GM19468 (cell line): ENCODE measurements at regions not wholly inside any gene's neighbourhood (a gene's known extent, or its start where the extent isn't known, plus 50 kb on each side); places are given as distances from the start of the nearest gene placed in this dataset.
"Not testable (repeated sequence)": the region's sequence is repeated elsewhere in the genome, so short reads cannot be mapped to it uniquely, and the experiment has no call there.

Experiments
- ATAC-seq: cut with Tn5 transposase; IDR thresholded peaks from one replicate; pipeline ENCODE4 v1.9.1; 2021; ENCODE audit warnings: mild to moderate bottlenecking, moderate library complexity, moderate number of reproducible peaks; ENCODE audit not compliant: unreplicated experiment; ENCODE audit errors: extremely low read depth

DNA sequence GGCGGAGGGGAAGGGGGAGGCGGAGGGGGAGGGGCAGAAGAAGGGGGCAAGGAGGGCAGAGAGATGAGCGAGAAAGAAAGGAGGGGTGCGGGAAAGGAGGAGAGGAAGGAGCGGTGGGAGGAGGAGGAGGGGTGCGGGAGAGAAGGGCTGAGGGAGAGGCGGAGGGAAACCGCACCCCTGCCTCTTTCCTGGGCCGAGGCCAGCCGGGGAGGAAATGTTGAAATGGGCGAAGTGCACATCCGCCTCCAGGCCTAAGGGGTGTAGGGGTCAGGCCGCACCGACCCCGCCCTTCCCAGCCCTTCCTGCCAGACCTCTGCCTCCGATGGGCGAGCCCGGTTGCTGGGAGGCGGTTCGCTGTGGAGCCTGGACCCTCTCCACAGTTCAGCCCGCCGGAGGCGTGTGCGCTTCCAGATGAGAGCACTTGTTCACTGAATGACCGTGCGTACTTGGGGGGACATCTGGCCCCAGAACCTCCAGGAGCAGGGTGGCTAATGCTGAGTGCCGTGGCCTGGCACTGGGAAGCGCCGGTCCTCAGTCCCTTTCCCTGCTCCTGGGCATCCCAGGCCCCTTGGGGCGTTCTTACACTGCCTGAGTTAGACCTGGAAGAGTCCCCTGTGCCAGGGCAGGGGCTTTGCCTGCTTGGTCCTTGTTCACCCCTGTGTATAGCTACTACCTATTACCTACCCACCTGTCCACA lies 110.3 kb upstream of the KLF13 start:
- no peak for ATAC-seq

DNA sequence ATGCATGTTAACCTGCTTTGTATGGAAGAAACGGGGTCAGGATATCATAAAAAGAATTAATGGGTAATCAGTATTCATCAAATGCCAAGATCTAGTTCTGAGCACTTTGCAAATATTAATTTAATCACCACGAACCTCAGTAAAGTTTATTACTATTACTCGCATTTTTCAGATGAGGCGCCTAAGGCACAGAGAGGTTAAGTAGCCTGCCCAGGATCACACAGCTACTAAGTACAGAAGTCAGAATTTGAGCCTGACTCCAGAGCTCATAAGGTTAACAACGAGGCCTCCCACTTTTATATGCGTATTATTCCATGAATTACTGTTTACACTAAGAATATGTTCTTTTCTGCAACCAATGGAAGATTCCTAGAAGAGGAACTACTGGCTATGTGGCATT lies 109.6 kb upstream of the KLF13 start:
- ATAC-seq = no peak

- no peak for ATAC-seq
Observed at GRCh38 chr15:31217566-31218270, 108.9 kb upstream of the KLF13 start.

DNA sequence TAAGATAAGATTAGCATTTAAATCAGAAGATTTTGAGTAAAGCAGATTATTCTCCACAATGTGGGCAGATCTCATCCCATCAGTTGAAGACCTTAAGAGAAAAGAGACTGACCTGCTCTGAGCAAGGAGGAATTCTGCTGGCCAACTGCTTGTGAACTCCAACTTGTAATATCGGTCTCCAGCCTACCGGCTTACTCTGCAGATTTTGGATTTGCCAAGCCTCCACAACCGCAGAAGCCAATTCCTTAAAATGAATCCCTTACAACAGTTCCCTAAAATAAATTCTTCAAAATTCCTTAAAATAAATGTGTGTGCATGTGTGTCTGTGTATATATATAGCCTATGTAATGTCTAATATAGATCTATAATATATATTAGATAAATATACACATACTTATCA lies 107.4 kb upstream of the KLF13 start:
- ATAC-seq = no peak

- ATAC-seq = no peak
Observed at GRCh38 chr15:31221936-31222515, 104.6 kb upstream of the KLF13 start.

DNA sequence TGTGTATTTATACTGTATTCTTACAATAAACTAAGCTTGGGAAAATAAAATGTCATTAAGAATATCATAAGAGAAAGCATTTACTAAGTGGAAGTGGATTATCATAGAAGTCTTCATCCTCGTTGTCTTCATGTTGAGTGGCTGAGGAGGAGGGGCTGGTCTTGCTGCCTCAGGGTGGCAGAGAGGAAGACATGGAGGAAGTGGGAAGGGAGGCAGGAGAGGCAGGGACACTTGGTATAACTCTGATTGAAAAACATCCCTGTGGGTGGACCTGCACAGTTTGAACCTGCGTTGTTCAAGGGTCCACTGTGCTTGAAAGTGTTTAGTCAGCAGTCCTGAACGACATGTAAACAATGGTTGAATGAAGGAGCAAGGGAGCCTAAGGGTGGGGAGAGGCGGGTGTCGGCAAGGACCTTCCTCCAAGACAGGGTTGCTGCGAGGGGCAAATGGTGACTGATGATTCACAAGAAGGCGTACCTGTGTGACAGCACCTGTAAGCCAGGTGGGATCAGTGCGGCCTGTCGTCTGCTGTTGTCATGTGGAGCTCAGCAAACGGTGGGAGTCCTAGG lies 103.8 kb upstream of the KLF13 start:
- ATAC-seq = no peak

DNA sequence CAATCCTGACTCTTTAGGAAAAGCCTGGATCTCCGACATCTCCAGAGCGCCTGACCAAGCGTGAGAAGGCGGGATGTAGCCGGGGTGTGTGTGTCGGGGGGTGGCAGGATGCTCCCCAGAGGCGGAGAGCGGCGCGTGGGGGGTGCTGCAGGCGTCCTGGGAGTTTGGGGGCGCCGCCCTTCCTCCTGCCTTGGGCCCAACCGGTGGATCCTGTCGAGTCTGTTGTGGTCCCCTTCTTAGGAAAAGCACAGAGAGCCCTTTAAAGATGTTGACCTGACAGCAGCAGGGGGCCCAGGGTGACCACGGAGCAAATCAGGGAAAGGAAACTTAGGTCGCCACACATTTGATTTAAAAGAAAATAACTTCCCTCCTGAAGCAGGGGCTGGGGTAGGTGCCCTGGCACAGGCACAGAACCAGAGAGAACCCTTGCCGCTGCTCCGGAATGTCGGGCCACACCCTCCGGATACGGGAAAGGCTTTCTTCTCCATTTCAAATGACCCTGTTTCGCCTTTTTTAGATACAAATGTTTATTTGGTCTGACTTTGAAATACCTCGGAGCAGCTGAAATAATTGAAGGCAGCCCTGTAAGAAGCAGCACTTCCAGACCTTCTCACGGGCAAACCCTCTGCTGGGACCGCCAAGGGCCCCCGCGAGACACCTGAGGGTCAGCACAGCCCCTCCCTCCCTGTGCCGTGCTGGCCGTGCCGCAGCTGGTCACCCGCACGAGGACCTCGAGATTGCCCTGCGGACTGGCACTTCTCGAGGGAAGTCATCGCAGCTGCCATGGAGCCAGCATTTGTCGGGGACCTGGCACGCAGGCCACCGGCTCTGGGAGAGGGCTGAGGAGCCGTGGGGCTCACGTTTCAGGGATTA lies 102.9 kb upstream of the KLF13 start:
- ATAC-seq = no peak

DNA sequence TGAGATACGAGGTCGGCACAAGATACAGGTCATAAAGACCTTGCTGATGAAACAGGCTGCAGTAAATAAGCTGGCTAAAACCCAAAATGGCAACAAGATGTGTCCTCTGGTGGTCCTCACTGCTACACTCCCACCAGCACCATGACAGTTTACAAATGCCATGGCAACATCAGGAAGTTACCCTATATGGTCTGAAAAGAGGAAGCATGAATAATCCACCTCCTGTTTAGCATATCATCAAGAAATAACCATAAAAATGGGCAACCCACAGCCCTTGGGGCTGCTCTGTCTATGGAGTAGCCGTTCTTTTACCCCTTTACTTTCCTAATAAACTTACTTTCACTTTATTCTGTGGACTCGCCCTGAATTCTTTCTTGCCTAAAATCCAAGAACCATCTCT lies 102.0 kb upstream of the KLF13 start:
- not testable (repeated sequence) for ATAC-seq

DNA sequence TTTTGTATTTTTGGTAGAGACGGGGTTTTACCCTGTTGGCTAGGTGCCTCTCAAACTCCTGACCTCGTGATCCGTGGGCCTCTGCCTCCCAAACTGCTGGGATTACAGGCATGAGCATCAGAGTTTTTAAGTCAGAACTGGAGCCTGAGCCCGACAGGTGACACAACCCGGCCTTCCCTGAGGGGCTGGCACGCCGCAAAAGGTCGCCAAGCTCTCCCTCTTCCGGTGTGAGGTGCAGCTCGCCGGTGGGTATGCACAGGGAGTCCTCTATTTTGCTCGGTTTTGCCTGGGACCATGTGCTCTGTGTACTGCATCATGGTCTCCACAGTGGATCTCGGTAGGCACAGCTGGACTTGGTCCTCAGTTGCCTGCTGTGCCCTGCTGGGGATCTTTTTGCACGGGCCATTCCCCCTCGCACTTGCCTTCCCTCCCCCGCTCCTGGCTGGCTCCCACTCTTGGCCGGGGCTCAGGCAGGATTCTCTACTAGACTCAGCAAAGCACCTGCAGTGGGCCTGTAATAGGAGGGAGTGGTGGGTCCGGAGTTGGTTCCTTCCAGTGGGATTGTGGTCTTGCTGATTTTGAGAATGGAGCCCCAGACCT lies 101.2 kb upstream of the KLF13 start:
- no peak for ATAC-seq

- no peak for ATAC-seq
Observed at GRCh38 chr15:31226021-31226420, 100.6 kb upstream of the KLF13 start.

DNA sequence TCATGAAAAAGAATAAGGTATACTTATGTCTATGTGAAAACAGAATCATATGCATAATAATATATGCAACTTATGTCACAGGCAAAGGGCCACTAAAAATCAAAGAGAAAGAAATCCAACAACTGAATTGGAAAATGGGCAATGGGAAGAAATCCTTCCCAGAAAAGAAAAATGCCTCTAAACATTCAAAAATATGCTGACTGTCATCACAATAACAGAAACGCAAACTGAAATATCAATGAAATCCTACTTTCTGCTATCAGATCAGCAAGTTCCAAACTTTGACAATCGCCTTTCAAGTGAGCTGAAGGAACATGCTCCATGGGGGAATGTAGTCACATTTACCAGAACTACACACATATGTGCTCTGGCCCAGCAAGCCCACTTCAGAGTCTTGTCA lies 99.4 kb upstream of the KLF13 start:
- no peak for ATAC-seq

GRCh38 chr15:31228011-31228484 lies 98.6 kb upstream of the KLF13 start:
- no peak for ATAC-seq

- peak; percentile 45 for ATAC-seq
Observed at GRCh38 chr15:31228980-31229826, 97.4 kb upstream of the KLF13 start.

DNA sequence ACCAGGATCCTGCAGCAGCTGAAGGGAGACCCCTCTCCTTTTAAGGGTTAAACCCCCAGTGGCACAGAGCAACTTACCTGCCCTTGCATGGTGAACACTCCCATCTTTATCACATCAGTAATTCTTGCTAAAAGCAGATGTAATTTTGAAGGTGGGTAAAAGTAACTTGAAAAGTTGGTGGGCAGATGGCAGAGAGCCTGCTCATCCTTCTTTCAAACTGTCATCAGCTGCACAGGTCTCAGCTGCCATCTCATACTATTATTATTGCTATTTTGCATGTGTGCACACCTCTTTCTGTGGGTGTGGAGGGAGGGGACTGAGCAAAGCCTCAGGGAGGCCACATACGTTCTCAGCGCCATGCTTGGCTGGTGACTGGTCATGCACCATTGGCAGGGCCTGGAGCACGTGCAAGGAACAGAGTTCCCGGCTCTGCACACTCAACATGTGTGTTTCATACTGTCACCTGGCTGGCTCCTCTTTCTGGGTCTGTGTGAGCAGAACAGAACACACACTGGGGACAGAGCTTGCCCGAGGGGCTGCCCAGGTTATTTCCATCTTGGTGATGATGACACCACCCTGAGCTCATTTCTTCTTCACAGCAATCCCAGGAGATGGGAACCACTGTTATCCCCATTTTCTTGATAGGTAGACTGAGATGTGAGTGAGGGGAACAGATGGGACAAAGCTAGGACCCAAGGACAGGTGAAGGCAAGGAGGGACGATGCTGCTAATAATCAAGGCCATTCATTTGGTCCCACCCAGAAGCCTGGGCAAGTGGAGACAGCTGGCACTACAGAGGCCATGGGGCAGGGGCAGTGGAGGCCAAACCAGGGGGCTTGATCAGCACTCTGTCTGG lies 95.8 kb upstream of the KLF13 start:
- peak; percentile 95 for ATAC-seq

DNA sequence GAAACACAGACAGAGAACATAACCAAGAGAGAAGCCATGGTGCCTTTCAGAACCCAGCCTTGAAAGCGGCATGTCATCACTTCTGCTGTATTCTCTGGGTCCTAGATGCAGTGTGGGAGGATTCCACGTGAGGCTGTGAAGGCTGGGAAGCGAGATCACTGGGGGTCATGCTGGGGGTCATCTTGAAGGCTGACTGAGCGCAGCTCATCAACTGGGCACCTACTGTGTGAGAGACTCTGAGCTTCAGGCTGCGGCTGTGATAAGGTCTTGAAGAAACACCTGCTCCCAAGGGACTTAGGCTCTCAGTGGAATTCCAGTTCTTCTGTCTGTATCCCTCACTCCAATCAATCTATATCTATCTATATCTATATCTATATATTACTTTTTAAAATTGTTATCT lies 91.8 kb upstream of the KLF13 start:
- no peak for ATAC-seq

- peak; percentile 26 for ATAC-seq
Observed at GRCh38 chr15:31235311-31236183, 91.1 kb upstream of the KLF13 start.
